Sigmoid colon (tissue), 4 donors: ENCODE measurements at regions not wholly inside any gene's neighbourhood (a gene's known extent, or its start where the extent isn't known, plus 50 kb on each side); places are given as distances from the start of the nearest gene placed in this dataset.

Experiments
- CTCF ChIP-seq, 4 experiments: fragments of 450-650 bp in 3 of 4; fragments of 200-600 bp in 1 of 4; IDR thresholded peaks; one replicate each; pipeline ENCODE4 v1.5.1; 2016 to 2019; ENCODE audit warnings: antibody characterized with exemption in 4 of 4, mild to moderate bottlenecking in 3 of 4, moderate library complexity in 2 of 4
- POLR2AphosphoS5 ChIP-seq, 4 donors: sonication (generic); formaldehyde crosslinking; IDR thresholded peaks; one replicate each; pipeline ENCODE4 v1.6.1; 2017; ENCODE audit warnings: antibody characterized with exemption in 4 of 4

GRCh38 chr1:106889059-106889458 lies 167.4 kb upstream of the PRMT6 start:
- no peak for TF ChIP-seq CTCF (IDR thresholded peaks at IDR 0.05)
- TF ChIP-seq POLR2AphosphoS5 (IDR thresholded peaks at IDR 0.05) = no peak
